22Rv1 (cell line): ENCODE measurements at regions not wholly inside any gene's neighbourhood (a gene's known extent, or its start where the extent isn't known, plus 50 kb on each side); places are given as distances from the start of the nearest gene placed in this dataset.

Source experiments
- H3K27ac ChIP-seq: fragments of 450-650 bp; 2 replicates; pipeline ENCODE4 v1.5.1; 2017
- CTCF ChIP-seq: fragments of 450-650 bp; IDR thresholded peaks from 2 replicates; pipeline ENCODE4 v1.5.1; 2017; ENCODE audit warnings: mild to moderate bottlenecking
- ZFX ChIP-seq: fragments of 450-650 bp; IDR thresholded peaks from 2 replicates; pipeline ENCODE4 v1.6.1; 2017; ENCODE audit warnings: antibody characterized with exemption, borderline replicate concordance

- TF ChIP-seq CTCF (no peak), ZFX (no peak)
- H3K27ac ChIP-seq: no peak overlapping the region
Measured at GRCh38 chr10:36075196-36075595, 433.1 kb upstream of the FZD8 start.

- TF ChIP-seq ZFX (no peak), CTCF (no peak)
Measured at GRCh38 chr10:36073796-36074345, 431.8 kb upstream of the FZD8 start.

GRCh38 chr10:36068542-36068941, 426.4 kb upstream of the FZD8 start:
- H3K27ac ChIP-seq: no peak overlapping the region
- TF ChIP-seq CTCF (no peak), ZFX (no peak)

More at GRCh38 chr10:36073796-36074345, 431.8 kb upstream of the FZD8 start:
- H3K27ac ChIP-seq: no peak overlapping the region

- no peak overlapping the region for H3K27ac ChIP-seq
- TF ChIP-seq ZFX (no peak), CTCF (no peak)
Measured at GRCh38 chr10:36067748-36068147, 425.7 kb upstream of the FZD8 start.

- TF ChIP-seq CTCF (no peak), ZFX (no peak)
- H3K27ac ChIP-seq: no peak overlapping the region
Measured at GRCh38 chr10:36066850-36067249, 424.8 kb upstream of the FZD8 start.

GRCh38 chr10:36066102-36066501, 424.0 kb upstream of the FZD8 start:
- TF ChIP-seq CTCF (no peak), ZFX (no peak)
- no peak overlapping the region for H3K27ac ChIP-seq

GRCh38 chr10:36063396-36063795, 421.3 kb upstream of the FZD8 start:
- no peak overlapping the region for H3K27ac ChIP-seq
- TF ChIP-seq ZFX: no peak
- no peak for TF ChIP-seq CTCF
